Astrocyte (in vitro differentiated cells and primary cell): ENCODE measurements at regions not wholly inside any gene's neighbourhood (a gene's known extent, or its start where the extent isn't known, plus 50 kb on each side); places are given as distances from the start of the nearest gene placed in this dataset.

Experiments used
- CTCF ChIP-seq: IDR thresholded peaks from 2 replicates; pipeline ENCODE4 v1.5.1; 2011; ENCODE audit warnings: low read depth, mild to moderate bottlenecking, inconsistent platforms, low read length, moderate library complexity; ENCODE audit not compliant: insufficient read depth
- EZH2 ChIP-seq: IDR thresholded peaks from 2 replicates; pipeline ENCODE4 v1.6.1; 2012; ENCODE audit warnings: mild to moderate bottlenecking, low read length, inconsistent platforms; ENCODE audit not compliant: insufficient read depth

DNA sequence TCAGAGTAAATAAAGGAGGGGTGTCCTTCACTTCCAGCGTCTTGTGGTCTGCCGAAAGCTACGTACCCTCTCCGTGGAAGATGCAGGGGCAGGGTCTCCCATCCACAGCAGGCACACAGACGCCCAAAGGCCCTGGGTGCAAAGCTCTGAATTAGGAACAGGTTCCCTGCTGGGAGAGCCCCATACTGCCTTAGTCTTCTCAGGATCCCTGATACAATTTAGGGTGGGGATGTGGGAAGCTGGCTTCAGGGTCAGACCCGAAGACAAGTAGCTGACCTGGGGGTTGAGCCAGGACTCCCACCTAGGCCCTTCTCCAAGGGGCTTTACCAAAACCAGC lies 74.1 kb downstream of the TTLL2 start:
- TF ChIP-seq CTCF (no peak), EZH2 (no peak)
